GM19351 (cell line): ENCODE measurements at regions not wholly inside any gene's neighbourhood (a gene's known extent, or its start where the extent isn't known, plus 50 kb on each side); places are given as distances from the start of the nearest gene placed in this dataset.
"Not testable (repeated sequence)": the region's sequence is repeated elsewhere in the genome, so short reads cannot be mapped to it uniquely, and the experiment has no call there.

Experiments
- ATAC-seq: cut with Tn5 transposase; IDR thresholded peaks from one replicate; pipeline ENCODE4 v1.9.1; 2021; ENCODE audit warnings: mild to moderate bottlenecking, moderate library complexity; ENCODE audit not compliant: unreplicated experiment

DNA sequence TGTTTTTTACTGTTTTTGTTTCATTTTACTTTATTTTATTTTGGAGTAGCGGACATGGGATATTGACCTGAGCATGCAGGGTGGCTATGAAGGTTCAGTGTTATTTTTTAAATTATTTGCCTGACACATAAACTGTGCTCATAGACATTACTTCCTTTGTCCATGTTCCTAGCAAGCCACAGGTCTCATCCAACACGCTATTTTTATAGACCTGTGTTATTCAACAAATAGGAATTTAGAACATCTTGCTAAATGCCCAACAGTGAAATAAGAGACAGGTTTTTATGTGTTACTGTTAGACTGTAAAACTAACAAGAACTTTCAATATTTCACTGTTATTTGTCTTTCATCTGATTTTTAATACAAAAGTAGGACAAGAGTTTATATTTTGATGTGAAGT lies 756.4 kb downstream of the KCNT2 start:
- no peak for ATAC-seq

GRCh38 chr1:195851016-195851601 lies 757.1 kb downstream of the KCNT2 start:
- ATAC-seq, result no peak

GRCh38 chr1:195849180-195849579 lies 759.1 kb downstream of the KCNT2 start:
- ATAC-seq, result no peak

- not testable (repeated sequence) for ATAC-seq
Measured at GRCh38 chr1:195847957-195848875, 760.0 kb downstream of the KCNT2 start.

DNA sequence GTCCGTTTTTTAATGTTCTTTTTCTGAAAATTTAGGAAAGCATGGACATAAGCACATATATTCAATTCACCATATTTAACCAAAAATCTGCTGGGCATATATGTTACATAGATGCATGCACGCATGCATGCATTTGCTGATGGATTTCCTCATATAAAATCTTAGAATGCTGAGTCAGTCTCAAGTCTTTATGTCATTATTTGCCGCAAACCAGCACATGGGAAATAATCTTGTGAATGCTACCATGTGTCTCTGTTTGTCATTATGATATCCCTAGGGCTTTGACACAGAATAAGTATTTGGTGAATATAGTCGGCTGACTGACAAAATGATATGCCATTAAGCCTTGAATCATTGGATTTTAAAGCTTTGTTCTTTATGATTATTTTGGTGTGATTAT lies 776.5 kb downstream of the KCNT2 start:
- ATAC-seq, result no peak

GRCh38 chr1:195828325-195828724 lies 779.9 kb downstream of the KCNT2 start:
- no peak for ATAC-seq

DNA sequence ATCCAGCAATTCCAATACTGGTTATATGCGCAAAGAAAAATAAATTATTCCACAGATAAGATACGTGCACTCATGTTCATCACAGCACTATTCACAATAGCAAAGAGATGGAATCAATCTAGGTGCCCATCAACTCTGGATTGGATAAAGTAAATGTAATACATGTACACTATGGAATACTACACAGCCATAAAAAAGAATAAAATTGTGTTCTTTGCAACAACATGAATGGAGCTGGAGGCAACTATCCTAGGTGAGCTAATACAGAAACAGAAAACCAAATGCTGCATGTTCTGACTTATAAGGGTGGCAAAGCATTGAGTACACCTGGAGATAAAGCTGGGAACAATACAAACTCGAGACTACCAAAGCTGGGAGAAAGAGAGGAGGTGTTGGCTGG lies 787.3 kb downstream of the KCNT2 start:
- no peak for ATAC-seq

DNA sequence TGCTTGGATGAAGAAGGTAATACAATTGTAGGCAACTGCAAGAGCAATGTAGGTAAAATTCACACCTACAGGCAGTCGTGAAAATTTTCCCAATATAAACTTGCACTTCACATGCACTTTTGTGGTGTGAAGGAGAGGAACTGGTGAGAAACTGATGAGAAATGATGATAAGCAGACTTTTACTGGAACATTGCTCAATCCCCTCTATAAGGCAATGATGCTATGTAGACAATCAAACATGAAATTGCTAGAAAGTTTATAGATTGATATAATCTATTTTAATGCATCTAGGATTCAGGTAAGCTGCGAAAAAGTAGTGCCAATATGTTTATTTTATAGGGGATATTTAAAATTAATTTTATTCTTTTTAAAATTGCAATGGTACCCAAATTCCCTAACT lies 802.2 kb downstream of the KCNT2 start:
- no peak for ATAC-seq

GRCh38 chr1:195804547-195804946 lies 803.7 kb downstream of the KCNT2 start:
- ATAC-seq, result no peak

DNA sequence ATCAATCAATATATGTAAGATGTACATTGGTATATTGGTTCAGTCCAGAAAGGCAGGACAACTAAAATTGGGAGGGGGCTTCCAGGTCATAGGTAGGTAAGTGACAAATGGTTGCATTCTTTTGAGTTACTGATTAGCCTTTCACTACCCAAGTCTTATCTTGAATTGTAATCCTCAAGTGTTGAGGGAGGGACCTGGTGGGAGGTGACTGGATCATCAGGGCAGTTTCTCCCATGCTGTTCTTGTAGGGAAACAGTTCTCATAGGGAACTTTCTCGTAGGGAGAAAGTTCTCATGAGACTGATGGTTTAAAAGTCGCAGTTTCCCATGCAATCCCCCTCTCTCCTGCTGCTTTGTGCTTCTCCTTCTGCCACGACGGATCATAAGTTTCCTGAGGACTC lies 809.2 kb downstream of the KCNT2 start:
- no peak for ATAC-seq

DNA sequence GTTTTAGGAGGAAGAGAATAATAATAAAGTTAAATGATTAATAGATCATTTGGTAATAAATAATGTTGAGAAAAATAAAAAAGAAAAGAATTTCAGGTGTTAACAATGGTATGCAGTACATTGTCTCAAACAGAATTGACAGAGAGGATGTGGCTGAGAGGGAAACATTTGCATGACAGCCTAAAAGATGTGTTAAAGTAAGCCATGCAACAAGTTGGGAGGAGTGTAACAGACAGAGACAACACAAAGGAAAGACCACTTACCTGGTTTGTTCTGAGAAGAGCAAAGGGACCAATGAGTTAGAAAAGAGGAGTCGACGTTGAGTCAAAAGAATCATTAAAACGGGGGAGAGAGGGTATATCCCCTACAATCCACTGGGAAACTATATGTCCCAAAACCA lies 814.0 kb downstream of the KCNT2 start:
- ATAC-seq, result no peak

- ATAC-seq, result no peak
Measured at GRCh38 chr1:195791796-195792195, 816.4 kb downstream of the KCNT2 start.

DNA sequence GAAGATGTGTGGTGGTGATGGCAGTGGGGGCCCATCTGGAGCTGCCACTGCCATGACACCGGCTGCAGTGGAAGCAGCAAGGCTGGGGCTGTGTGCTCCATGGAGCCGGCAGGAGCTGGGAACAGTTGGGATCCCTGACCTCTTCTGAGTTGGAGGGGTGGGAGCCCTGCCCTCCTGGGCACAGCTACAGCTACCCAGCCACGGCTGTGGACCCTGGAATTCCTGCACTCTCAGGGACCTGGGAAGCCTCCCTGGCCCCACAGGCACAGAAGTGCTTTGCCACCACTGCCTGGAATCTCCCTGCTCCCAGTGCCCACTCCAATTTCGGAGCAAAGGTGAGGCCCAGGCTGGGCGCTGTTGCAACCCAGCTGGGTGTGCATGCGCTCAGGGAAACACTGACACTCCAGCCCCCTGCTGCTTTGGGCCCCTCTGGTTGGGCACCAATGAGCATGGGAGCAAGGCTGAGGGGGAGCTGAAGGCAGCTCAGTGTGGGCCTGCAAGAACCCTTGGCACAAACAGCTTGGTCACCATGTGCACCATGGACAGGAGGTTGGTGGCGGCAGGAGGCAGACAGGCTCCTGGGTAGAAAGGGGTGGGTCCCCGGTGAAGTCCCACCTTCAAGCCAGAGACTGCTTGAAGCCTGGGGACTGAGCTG lies 817.6 kb downstream of the KCNT2 start:
- ATAC-seq, result no peak

DNA sequence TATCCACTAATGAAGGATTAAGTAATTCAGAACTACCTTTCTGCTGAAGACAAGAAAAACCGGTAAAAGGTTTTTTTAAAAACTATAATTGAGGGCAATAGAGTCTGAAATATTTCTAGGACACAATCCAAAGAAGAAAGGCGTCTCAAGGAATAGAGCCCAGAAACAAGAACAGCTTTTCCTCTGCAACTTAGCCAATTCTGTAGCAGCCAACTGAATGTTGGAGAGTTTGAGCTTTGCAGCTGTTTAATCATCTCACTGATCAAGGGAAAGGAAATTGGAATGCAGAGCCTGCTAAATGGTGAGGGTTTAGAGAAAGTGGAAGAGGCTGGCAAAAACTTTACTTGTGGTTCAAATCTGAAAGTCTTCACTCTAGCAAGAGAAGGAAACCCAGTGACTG lies 818.9 kb downstream of the KCNT2 start:
- ATAC-seq, result no peak

- no peak for ATAC-seq
Measured at GRCh38 chr1:195788721-195789120, 819.5 kb downstream of the KCNT2 start.

GRCh38 chr1:195785830-195786229 lies 822.4 kb downstream of the KCNT2 start:
- ATAC-seq, result no peak

DNA sequence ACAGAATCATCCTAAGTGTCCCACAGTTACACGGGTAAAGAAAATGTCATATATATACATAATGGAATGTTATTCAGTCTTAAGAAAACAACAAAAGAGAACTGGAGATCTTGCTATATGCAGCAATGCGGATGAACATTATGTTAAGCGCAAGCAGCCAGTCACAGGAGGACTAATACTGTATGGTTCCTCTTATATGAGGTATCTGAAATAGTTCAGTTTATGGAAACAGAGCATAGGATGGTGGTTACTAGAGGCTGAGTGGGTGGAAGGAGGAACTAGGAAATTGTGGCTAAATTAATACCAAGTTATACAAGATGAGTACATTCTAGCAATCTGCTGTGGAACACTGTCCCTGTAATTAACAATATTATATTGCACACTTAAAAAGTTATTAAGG lies 834.3 kb downstream of the KCNT2 start:
- no peak for ATAC-seq

DNA sequence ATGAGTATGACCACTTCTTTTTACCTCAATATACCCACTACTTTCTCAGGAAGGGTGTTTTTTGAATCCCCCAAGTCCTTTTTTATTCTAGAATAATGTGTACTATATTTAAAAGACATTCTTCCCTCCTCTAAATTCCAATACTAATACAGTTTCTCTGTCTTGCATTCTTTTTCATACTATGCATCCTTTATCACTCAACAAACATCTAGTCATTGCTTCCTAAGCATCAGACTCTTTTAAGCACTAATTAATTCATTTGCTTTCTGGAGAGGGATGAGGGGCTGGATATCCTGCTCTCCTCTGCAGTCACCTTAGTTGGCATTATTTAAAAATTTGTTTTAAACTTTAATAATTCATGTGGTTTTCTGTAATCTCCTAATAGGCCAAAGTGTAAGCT lies 838.8 kb downstream of the KCNT2 start:
- ATAC-seq, result no peak

GRCh38 chr1:195768936-195769335 lies 839.3 kb downstream of the KCNT2 start:
- no peak for ATAC-seq

GRCh38 chr1:195768377-195768776 lies 839.9 kb downstream of the KCNT2 start:
- no peak for ATAC-seq

- ATAC-seq, result no peak
Measured at GRCh38 chr1:195766709-195767108, 841.5 kb downstream of the KCNT2 start.

- no peak for ATAC-seq
Measured at GRCh38 chr1:195765099-195765498, 843.1 kb downstream of the KCNT2 start.
